Adrenal gland (tissue), 9 donors: ENCODE measurements at regions not wholly inside any gene's neighbourhood (a gene's known extent, or its start where the extent isn't known, plus 50 kb on each side); places are given as distances from the start of the nearest gene placed in this dataset.

Experiments used
- DNase-seq, 7 donors: peaks; one replicate each; pipeline ENCODE4 v3.0.0-alpha.2; 2019 to 2020
- H3K27ac ChIP-seq, 5 donors: fragments of 200-600 bp; sonication (generic) in 4 of 5; 1 replicate in 3 of 5; 2 replicates in 2 of 5; pipeline versions ENCODE4 v1.5.1 to v1.8.0; 2016 to 2020; ENCODE audit warnings: mild to moderate bottlenecking in 1 of 5
- H3K27me3 ChIP-seq: fragments of 200-600 bp; 2 replicates; pipeline ENCODE4 v1.8.0; 2021
- H3K36me3 ChIP-seq, 2 donors: fragments of 200-600 bp; replicated peaks in 1 of 2; 1 replicate in 1 of 2; 2 replicates in 1 of 2; pipeline versions ENCODE4 v1.5.1 to v1.8.0; 2018 to 2022
- H3K4me1 ChIP-seq, 2 donors: fragments of 200-600 bp; replicated peaks in 1 of 2; 1 replicate in 1 of 2; 2 replicates in 1 of 2; pipeline versions ENCODE4 v1.5.1 to v1.8.0; 2018 to 2021
- H3K4me3 ChIP-seq, 4 donors: fragments of 200-600 bp; sonication (generic) in 3 of 4; one replicate each; pipeline ENCODE4 v1.5.1; 2016 to 2018
- H3K9me3 ChIP-seq, 3 donors: fragments of 200-600 bp; sonication (generic) in 1 of 3; replicated peaks in 1 of 3; 1 replicate in 2 of 3; 2 replicates in 1 of 3; pipeline versions ENCODE4 v1.5.1 to v1.8.0; 2016 to 2021
- POLR2A ChIP-seq, 2 donors: fragments of 450-650 bp; IDR thresholded peaks; one replicate each; pipeline ENCODE4 v1.6.1; 2017; ENCODE audit warnings: antibody characterized with exemption in 2 of 2, mild to moderate bottlenecking in 2 of 2, moderate library complexity in 1 of 2
- WGBS, 4 donors: extraction: QIAGEN DNeasy Blood & Tissue Kit in 2 of 4; methylation state at CpG; one replicate each; pipeline versions ENCODE4 v1.1.5 to v1.1.7; 2013 to 2017; 5-methylcytosine and 5-hydroxymethylcytosine counted together
- intact Hi-C, 2 donors: fragments of 100-400 bp; cut with DNase I; formaldehyde crosslinking; loops; one replicate each; pipeline versions ENCODE4 v1.14.1 to v1.15.0; 2022 to 2023
- TF ChIP-seq, protein P1 (sequence below), 6 experiments: fragments of 450-650 bp in 4 of 6; fragments of 200-600 bp in 2 of 6; sonication (generic) in 1 of 6; IDR thresholded peaks; 1 replicate in 5 of 6; 2 replicates in 1 of 6; pipeline versions ENCODE4 v1.5.1 to v1.8.0; 2016 to 2021; ENCODE audit warnings: antibody characterized with exemption in 6 of 6, mild to moderate bottlenecking in 2 of 6, moderate library complexity in 1 of 6
- donor health status: healthy with polysubstance abuse.
- donor health status: Bipolar disorder and iron deficiency.
- donor health status: DM: yes; HTN: yes; CAD: no.
- donor health status: DM: no; HTN: no; CAD: no.
- donor health status: DM: no; HTN: no; CAD: no.

DNA sequence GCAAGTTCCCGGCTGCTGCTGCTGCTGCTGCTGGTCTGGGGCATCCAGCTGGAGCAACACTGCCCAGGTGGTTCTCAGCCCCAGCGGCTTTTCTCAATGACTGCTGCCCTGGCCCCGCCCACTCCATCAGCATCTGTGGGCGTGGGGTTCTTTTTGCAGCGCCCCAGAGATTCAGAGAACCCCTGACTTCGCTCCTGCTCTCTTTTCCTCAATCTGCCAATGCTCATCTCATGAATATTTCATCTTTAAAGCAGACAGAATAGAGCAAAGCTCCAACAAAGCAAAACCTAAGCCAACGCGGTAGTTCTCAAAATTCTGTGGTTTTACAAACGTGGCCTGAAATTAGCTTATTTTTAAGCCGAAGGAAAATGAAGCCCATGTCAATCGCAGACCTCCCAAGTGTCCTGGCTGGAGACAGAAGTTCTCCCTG is 363.6 kb downstream of the CTTN start:
- WGBS, 4 donors = 79 to 90% (median 85%) methylated on average over 11 of the region's 11 CpGs

DNA sequence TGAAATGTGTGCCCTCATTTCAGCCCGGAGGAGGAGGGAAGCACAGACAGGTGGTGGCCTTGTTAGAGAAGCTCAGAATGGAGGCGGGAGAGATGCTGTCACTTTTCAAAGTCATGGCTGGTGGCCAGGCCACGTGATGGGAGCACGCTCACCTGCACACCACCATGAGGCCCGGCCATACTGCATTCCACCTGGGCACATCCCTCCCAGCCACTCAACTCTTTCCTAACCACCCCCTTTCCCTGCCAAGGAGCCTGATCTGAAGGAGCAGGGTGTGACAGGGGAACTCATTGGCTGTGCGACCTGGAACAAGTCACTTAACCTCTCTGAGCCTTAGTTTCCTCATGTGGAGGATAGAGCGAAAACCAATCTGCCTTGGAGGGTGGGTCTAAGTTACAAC is 364.5 kb downstream of the CTTN start:
- no peak overlapping the region for H3K4me3 ChIP-seq
- WGBS, 4 donors = 90 to 96% (median 95%) methylated on average over 6 to 7 of the region's 7 CpGs

More for the DNA sequence above, 363.6 kb downstream of the CTTN start:
- H3K4me3 ChIP-seq = no peak overlapping the region
- H3K36me3 ChIP-seq = no peaks in the 10 kb centered on the region
- intact Hi-C loops = no loop called here
- H3K4me1 ChIP-seq = no peaks in the 10 kb centered on the region
- no peak overlapping the region for H3K27ac ChIP-seq
- DNase-seq = no peak
- no peak for TF ChIP-seq POLR2A (IDR thresholded peaks at IDR 0.05)
- TF ChIP-seq, protein P1, sequence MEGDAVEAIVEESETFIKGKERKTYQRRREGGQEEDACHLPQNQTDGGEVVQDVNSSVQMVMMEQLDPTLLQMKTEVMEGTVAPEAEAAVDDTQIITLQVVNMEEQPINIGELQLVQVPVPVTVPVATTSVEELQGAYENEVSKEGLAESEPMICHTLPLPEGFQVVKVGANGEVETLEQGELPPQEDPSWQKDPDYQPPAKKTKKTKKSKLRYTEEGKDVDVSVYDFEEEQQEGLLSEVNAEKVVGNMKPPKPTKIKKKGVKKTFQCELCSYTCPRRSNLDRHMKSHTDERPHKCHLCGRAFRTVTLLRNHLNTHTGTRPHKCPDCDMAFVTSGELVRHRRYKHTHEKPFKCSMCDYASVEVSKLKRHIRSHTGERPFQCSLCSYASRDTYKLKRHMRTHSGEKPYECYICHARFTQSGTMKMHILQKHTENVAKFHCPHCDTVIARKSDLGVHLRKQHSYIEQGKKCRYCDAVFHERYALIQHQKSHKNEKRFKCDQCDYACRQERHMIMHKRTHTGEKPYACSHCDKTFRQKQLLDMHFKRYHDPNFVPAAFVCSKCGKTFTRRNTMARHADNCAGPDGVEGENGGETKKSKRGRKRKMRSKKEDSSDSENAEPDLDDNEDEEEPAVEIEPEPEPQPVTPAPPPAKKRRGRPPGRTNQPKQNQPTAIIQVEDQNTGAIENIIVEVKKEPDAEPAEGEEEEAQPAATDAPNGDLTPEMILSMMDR (IDR thresholded peaks at IDR 0.05) = no peak
- no peaks in the 10 kb centered on the region for H3K9me3 ChIP-seq
- no peaks in the 10 kb centered on the region for H3K27me3 ChIP-seq

DNA sequence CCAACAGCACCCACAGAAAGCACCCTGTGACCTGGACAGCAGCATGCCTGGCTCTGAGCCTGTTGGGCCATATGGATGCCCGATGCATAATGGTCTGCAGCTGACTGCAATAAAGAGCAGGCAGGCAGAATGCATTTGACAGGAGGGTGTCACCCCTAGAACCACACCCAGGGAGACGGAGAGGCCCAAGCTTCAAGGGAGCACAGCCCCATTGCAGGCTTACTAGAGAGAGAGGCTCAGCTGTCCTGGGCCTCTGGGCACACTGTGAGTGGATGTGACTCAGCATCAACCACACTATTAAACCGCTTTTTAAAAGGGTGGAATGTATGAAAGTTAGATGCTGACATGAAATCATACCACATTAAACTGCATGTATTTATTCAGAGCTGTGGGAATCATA is 365.3 kb downstream of the CTTN start:
- Histone ChIP-seq H3K9me3 (no peaks in the 10 kb centered on the region), H3K27me3 (no peaks in the 10 kb centered on the region), H3K36me3 (no peaks in the 10 kb centered on the region), H3K27ac (no peak overlapping the region), H3K4me3 (no peak overlapping the region), H3K4me1 (no peaks in the 10 kb centered on the region)
- TF ChIP-seq POLR2A (IDR thresholded peaks at IDR 0.05) = no peak
- TF ChIP-seq, protein P1 (IDR thresholded peaks at IDR 0.05) = no peak
- intact Hi-C loops = no loop called here
- 84 to 96% (median 84%) methylated on average over 2 to 3 of the region's 3 CpGs for WGBS, 4 donors
- DNase-seq = no peak

More for the DNA sequence above, 364.5 kb downstream of the CTTN start:
- no peak for DNase-seq
- no peaks in the 10 kb centered on the region for H3K27me3 ChIP-seq
- no peak overlapping the region for H3K27ac ChIP-seq
- TF ChIP-seq POLR2A (IDR thresholded peaks at IDR 0.05) = no peak
- TF ChIP-seq, protein P1 (IDR thresholded peaks at IDR 0.05) = no peak
- no peaks in the 10 kb centered on the region for H3K36me3 ChIP-seq
- no peaks in the 10 kb centered on the region for H3K4me1 ChIP-seq
- intact Hi-C loops = no loop called here
- H3K9me3 ChIP-seq = no peaks in the 10 kb centered on the region

DNA sequence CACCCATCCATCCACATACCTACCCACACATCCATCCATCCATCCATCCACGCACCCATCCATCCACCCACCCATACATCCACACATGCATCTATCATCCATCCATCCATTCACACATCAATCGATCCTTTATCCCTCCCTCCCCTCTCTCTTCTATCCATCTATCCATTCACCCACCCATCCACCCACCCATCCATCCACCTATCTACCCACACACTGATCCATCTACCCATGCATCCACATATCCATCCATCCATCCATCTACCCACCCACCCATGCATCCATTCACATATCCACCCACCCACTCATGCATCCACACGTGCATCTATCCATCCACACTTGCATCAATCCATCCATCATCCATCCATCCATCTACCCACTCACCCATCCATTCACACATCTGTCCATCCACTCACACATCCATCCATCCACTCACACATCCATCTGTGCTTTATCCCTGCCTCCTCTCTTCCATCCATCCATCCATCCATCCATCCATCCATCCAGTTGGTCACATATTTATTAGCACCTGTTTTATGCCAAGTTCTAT is 366.1 kb downstream of the CTTN start:
- intact Hi-C loops = no loop called here
- Histone ChIP-seq H3K27ac (no peak overlapping the region), H3K9me3 (no peaks in the 10 kb centered on the region), H3K4me3 (no peak overlapping the region), H3K36me3 (no peaks in the 10 kb centered on the region), H3K27me3 (no peaks in the 10 kb centered on the region), H3K4me1 (no peaks in the 10 kb centered on the region)
- 81 to 90% (median 85%) methylated on average over 3 of the region's 3 CpGs for WGBS, 4 donors
- DNase-seq = no peak
- TF ChIP-seq POLR2A (IDR thresholded peaks at IDR 0.05) = no peak
- TF ChIP-seq, protein P1 (IDR thresholded peaks at IDR 0.05) = no peak
